DOHH2 (cell line): ENCODE measurements at regions not wholly inside any gene's neighbourhood (a gene's known extent, or its start where the extent isn't known, plus 50 kb on each side); places are given as distances from the start of the nearest gene placed in this dataset.

Experiments
- H3F3A ChIP-seq: fragments of 200-600 bp; sonication (generic), shearing (Covaris generic); 2 replicates; pipeline ENCODE4 v1.6.0; 2016; ENCODE audit warnings: antibody characterized with exemption, mild to moderate bottlenecking; ENCODE audit not compliant: control insufficient read depth, insufficient read depth
- H3K27ac ChIP-seq: fragments of 200-600 bp; sonication (generic); 2 replicates; pipeline ENCODE4 v1.5.1; 2014; ENCODE audit warnings: low read depth, mild to moderate bottlenecking, low read length, moderate library complexity
- H3K27me3 ChIP-seq: fragments of 200-600 bp; sonication (generic); 2 replicates; pipeline ENCODE4 v1.6.1; 2014; ENCODE audit warnings: mild to moderate bottlenecking, low read length, mixed read lengths; ENCODE audit not compliant: control insufficient read depth
- H3K36me3 ChIP-seq: fragments of 200-600 bp; sonication (generic); 2 replicates; pipeline ENCODE4 v1.6.1; 2014; ENCODE audit warnings: mild to moderate bottlenecking, low read length, moderate library complexity, mixed read lengths; ENCODE audit not compliant: control insufficient read depth
- H3K4me1 ChIP-seq: fragments of 200-600 bp; sonication (generic); 2 replicates; pipeline ENCODE4 v1.6.1; 2014; ENCODE audit warnings: mild to moderate bottlenecking, low read length, mixed read lengths; ENCODE audit not compliant: control insufficient read depth
- H3K4me2 ChIP-seq: fragments of 200-600 bp; sonication (generic); 2 replicates; pipeline ENCODE4 v1.6.0; 2014; ENCODE audit warnings: mild to moderate bottlenecking, low read length, moderate library complexity
- H3K4me3 ChIP-seq: fragments of 200-600 bp; sonication (generic); 2 replicates; pipeline ENCODE4 v1.5.1; 2014; ENCODE audit warnings: mild to moderate bottlenecking, low read length, mixed read lengths
- H3K79me2 ChIP-seq: fragments of 200-600 bp; sonication (generic); 2 replicates; pipeline ENCODE4 v1.6.1; 2014; ENCODE audit warnings: mild to moderate bottlenecking, low read length, mixed read lengths; ENCODE audit not compliant: control insufficient read depth
- H3K9me2 ChIP-seq: fragments of 200-600 bp; sonication (generic); replicated peaks from 2 replicates; pipeline ENCODE4 v1.6.1; 2014; ENCODE audit warnings: mild to moderate bottlenecking, low read length, mixed read lengths; ENCODE audit not compliant: control insufficient read depth
- H3K9me3 ChIP-seq: fragments of 200-600 bp; sonication (generic); 2 replicates; pipeline ENCODE4 v1.6.1; 2014; ENCODE audit warnings: antibody characterized with exemption, low read length, mixed read lengths; ENCODE audit not compliant: control insufficient read depth, insufficient read depth
- H4K20me1 ChIP-seq: fragments of 200-600 bp; sonication (generic); 2 replicates; pipeline ENCODE4 v1.6.0; 2014; ENCODE audit warnings: low read depth, mild to moderate bottlenecking, antibody characterized with exemption, low read length, moderate library complexity; ENCODE audit not compliant: control insufficient read depth, insufficient read depth
- EZH2phosphoT487 ChIP-seq: fragments of 200-600 bp; sonication (generic); IDR thresholded peaks from 2 replicates; pipeline ENCODE4 v1.6.1; 2017; ENCODE audit warnings: borderline replicate concordance, mild to moderate bottlenecking, antibody characterized with exemption, low read length, moderate library complexity, mixed read lengths
- TF ChIP-seq, protein P1 (sequence below): fragments of 200-600 bp; sonication (generic); IDR thresholded peaks from one replicate; pipeline ENCODE4 v1.5.1; 2014; ENCODE audit warnings: antibody characterized with exemption, mild to moderate bottlenecking, low read depth, low read length; ENCODE audit not compliant: poor library complexity, severe bottlenecking

DNA sequence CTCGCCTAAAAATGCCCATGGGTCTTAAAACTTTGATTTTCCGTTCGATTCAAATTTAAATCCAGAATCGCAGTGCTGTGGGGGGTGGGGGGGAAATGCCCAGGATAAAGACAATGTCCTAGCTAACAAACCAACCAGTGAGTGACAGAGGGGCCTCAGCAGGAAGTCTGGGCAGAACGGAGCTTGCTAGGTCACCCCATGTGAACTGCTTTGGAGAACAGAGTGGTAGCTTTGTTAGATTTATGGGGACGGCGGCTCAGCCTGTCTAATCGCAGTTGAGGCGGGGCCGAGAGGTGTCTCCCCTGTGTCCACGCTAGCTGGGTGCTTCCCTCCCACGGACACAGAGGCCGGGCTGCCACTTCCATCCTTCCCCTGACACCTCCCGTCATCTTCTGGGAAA lies 243.9 kb downstream of the CTTN start:
- no peaks in the 10 kb centered on the region for H3K36me3 ChIP-seq
- H3K4me1 ChIP-seq: no peaks in the 10 kb centered on the region
- H3F3A ChIP-seq: no peaks in the 10 kb centered on the region
- H3K4me3 ChIP-seq: no peak overlapping the region
- H3K4me2 ChIP-seq: no peak overlapping the region
- no peaks in the 10 kb centered on the region for H3K79me2 ChIP-seq
- H3K27me3 ChIP-seq: no peaks in the 10 kb centered on the region
- TF ChIP-seq, protein P1, sequence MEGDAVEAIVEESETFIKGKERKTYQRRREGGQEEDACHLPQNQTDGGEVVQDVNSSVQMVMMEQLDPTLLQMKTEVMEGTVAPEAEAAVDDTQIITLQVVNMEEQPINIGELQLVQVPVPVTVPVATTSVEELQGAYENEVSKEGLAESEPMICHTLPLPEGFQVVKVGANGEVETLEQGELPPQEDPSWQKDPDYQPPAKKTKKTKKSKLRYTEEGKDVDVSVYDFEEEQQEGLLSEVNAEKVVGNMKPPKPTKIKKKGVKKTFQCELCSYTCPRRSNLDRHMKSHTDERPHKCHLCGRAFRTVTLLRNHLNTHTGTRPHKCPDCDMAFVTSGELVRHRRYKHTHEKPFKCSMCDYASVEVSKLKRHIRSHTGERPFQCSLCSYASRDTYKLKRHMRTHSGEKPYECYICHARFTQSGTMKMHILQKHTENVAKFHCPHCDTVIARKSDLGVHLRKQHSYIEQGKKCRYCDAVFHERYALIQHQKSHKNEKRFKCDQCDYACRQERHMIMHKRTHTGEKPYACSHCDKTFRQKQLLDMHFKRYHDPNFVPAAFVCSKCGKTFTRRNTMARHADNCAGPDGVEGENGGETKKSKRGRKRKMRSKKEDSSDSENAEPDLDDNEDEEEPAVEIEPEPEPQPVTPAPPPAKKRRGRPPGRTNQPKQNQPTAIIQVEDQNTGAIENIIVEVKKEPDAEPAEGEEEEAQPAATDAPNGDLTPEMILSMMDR: no peak
- TF ChIP-seq EZH2phosphoT487: no peak
- H4K20me1 ChIP-seq: no peaks in the 10 kb centered on the region
- no peaks in the 10 kb centered on the region for H3K9me2 ChIP-seq
- no peaks in the 10 kb centered on the region for H3K9me3 ChIP-seq
- no peak overlapping the region for H3K27ac ChIP-seq

- no peak for TF ChIP-seq EZH2phosphoT487
- TF ChIP-seq, protein P1: no peak
- H3K9me2 ChIP-seq: no peaks in the 10 kb centered on the region
- H4K20me1 ChIP-seq: no peaks in the 10 kb centered on the region
These were observed 245.3 kb downstream of the CTTN start for GRCh38 chr11:70643642-70644041.

GRCh38 chr11:70644343-70645060 lies 246.2 kb downstream of the CTTN start:
- H3K4me1 ChIP-seq: no peaks in the 10 kb centered on the region
- no peak overlapping the region for H3K27ac ChIP-seq
- H3K4me2 ChIP-seq: no peak overlapping the region

More at GRCh38 chr11:70643642-70644041, 245.3 kb downstream of the CTTN start:
- H3K36me3 ChIP-seq: no peaks in the 10 kb centered on the region
- no peaks in the 10 kb centered on the region for H3K79me2 ChIP-seq
- no peak overlapping the region for H3K4me2 ChIP-seq
- H3K27me3 ChIP-seq: no peaks in the 10 kb centered on the region
- H3K27ac ChIP-seq: no peak overlapping the region
- H3K4me3 ChIP-seq: no peak overlapping the region
- H3K4me1 ChIP-seq: no peaks in the 10 kb centered on the region
- no peaks in the 10 kb centered on the region for H3F3A ChIP-seq
- H3K9me3 ChIP-seq: no peaks in the 10 kb centered on the region

More at GRCh38 chr11:70644343-70645060, 246.2 kb downstream of the CTTN start:
- Histone ChIP-seq H3F3A (no peaks in the 10 kb centered on the region), H3K79me2 (no peaks in the 10 kb centered on the region), H3K27me3 (no peaks in the 10 kb centered on the region), H3K36me3 (no peaks in the 10 kb centered on the region), H3K9me3 (no peaks in the 10 kb centered on the region), H4K20me1 (no peaks in the 10 kb centered on the region), H3K4me3 (no peak overlapping the region), H3K9me2 (no peaks in the 10 kb centered on the region)
- TF ChIP-seq, protein P1: no peak
- no peak for TF ChIP-seq EZH2phosphoT487
